GM12878 (cell line): ENCODE measurements at regions not wholly inside any gene's neighbourhood (a gene's known extent, or its start where the extent isn't known, plus 50 kb on each side); places are given as distances from the start of the nearest gene placed in this dataset.

Experiments used
- BCL11A ChIP-seq: IDR thresholded peaks from 2 replicates; pipeline ENCODE4 v1.6.1; 2011; ENCODE audit warnings: low read depth, low read length
- CTCF ChIP-seq, 3 experiments: IDR thresholded peaks in 2 of 3; conservative IDR thresholded peaks in 1 of 3; 2 replicates each; pipeline ENCODE4 v1.5.1; 2011; ENCODE audit warnings: low read depth in 3 of 3, low read length in 3 of 3, mild to moderate bottlenecking in 3 of 3, control low read depth in 2 of 3, moderate library complexity in 2 of 3, inconsistent platforms in 1 of 3, mixed read lengths in 1 of 3; ENCODE audit not compliant: control insufficient read depth in 2 of 3, insufficient read depth in 1 of 3; ENCODE audit errors: extremely low read depth in 1 of 3
- DPF2 ChIP-seq: fragments of 450-650 bp; IDR thresholded peaks from 2 replicates; pipeline ENCODE4 v1.6.1; 2017; ENCODE audit warnings: mild to moderate bottlenecking
- EED ChIP-seq: sonication (generic); IDR thresholded peaks from 2 replicates; pipeline ENCODE4 v1.6.1; 2016; ENCODE audit warnings: antibody characterized with exemption, low read depth
- EGR1 ChIP-seq, 2 experiments: IDR thresholded peaks; 1 replicate in 1 of 2; 2 replicates in 1 of 2; pipeline ENCODE4 v1.6.1; 2011 to 2012; ENCODE audit warnings: low read depth in 2 of 2, low read length in 2 of 2, borderline replicate concordance in 1 of 2, mild to moderate bottlenecking in 1 of 2, moderate library complexity in 1 of 2
- EP300 ChIP-seq, 2 experiments: fragments of 150-350 bp in 1 of 2; IDR thresholded peaks; 2 replicates each; pipeline ENCODE4 v1.6.1; 2011 to 2012; ENCODE audit warnings: low read depth in 2 of 2, low read length in 2 of 2, borderline replicate concordance in 1 of 2, improper control_type of control experiment in 1 of 2, inconsistent platforms in 1 of 2; ENCODE audit not compliant: control insufficient read depth in 1 of 2
- EZH2 ChIP-seq: IDR thresholded peaks from 2 replicates; pipeline ENCODE4 v1.6.1; 2012; ENCODE audit warnings: low read depth, mild to moderate bottlenecking, control low read depth, inconsistent platforms, low read length, borderline replicate concordance; ENCODE audit not compliant: control insufficient read depth
- FOXM1 ChIP-seq: IDR thresholded peaks from 2 replicates; pipeline ENCODE4 v1.6.1; 2012; ENCODE audit warnings: low read depth, mild to moderate bottlenecking, inconsistent platforms, low read length, moderate library complexity
- MLLT1 ChIP-seq: fragments of 450-650 bp; IDR thresholded peaks from 2 replicates; pipeline ENCODE4 v1.6.1; 2016; ENCODE audit warnings: mild to moderate bottlenecking
- NRF1 ChIP-seq: conservative IDR thresholded peaks from 2 replicates; pipeline ENCODE4 v1.6.1; 2011; ENCODE audit warnings: mild to moderate bottlenecking, low read depth, low read length, improper control_type of control experiment
- PKNOX1 ChIP-seq: fragments of 450-650 bp; IDR thresholded peaks from 2 replicates; pipeline ENCODE4 v1.6.1; 2016; ENCODE audit warnings: mild to moderate bottlenecking
- SMAD1 ChIP-seq: fragments of 450-650 bp; IDR thresholded peaks from 2 replicates; pipeline ENCODE4 v1.6.1; 2018; ENCODE audit warnings: mild to moderate bottlenecking, low read depth; ENCODE audit not compliant: partially characterized antibody
- TF ChIP-seq, protein P1 (sequence below): IDR thresholded peaks from 2 replicates; pipeline ENCODE4 v1.6.1; 2011; ENCODE audit warnings: borderline replicate concordance, low read depth, mild to moderate bottlenecking, moderate library complexity, mixed read lengths, low read length; ENCODE audit not compliant: insufficient read depth; ENCODE audit errors: extremely low read length
- TF ChIP-seq, protein P2 (sequence below): IDR thresholded peaks from 2 replicates; pipeline ENCODE4 v1.6.1; 2012; ENCODE audit warnings: low read depth, low read length, improper control_type of control experiment

GRCh38 chr5:12985142-12985541 lies 959.3 kb downstream of the DNAH5 start:
- TF ChIP-seq CTCF (IDR thresholded peaks at IDR 0.05 in 2 of 3, conservative IDR thresholded peaks at IDR 0.05 in 1 of 3; ENCODE audit: control insufficient read depth in 2 of 3, extremely low read depth in 1 of 3, insufficient read depth in 1 of 3, low read depth in 3 of 3, low read length in 3 of 3) (no peak), SMAD1 (no peak), EZH2 (no peak), EP300 (IDR thresholded peaks at IDR 0.05; ENCODE audit: borderline replicate concordance in 1 of 2, control insufficient read depth in 1 of 2, low read depth in 2 of 2, low read length in 2 of 2) (no peak), NRF1 (no peak), EED (no peak), FOXM1 (no peak), BCL11A (no peak), PKNOX1 (no peak), EGR1 (IDR thresholded peaks at IDR 0.05; ENCODE audit: borderline replicate concordance in 1 of 2, low read depth in 2 of 2, low read length in 2 of 2) (no peak), DPF2 (no peak), MLLT1 (no peak)
- TF ChIP-seq, protein P1, sequence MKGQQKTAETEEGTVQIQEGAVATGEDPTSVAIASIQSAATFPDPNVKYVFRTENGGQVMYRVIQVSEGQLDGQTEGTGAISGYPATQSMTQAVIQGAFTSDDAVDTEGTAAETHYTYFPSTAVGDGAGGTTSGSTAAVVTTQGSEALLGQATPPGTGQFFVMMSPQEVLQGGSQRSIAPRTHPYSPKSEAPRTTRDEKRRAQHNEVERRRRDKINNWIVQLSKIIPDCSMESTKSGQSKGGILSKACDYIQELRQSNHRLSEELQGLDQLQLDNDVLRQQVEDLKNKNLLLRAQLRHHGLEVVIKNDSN: no peak
- TF ChIP-seq, protein P2, sequence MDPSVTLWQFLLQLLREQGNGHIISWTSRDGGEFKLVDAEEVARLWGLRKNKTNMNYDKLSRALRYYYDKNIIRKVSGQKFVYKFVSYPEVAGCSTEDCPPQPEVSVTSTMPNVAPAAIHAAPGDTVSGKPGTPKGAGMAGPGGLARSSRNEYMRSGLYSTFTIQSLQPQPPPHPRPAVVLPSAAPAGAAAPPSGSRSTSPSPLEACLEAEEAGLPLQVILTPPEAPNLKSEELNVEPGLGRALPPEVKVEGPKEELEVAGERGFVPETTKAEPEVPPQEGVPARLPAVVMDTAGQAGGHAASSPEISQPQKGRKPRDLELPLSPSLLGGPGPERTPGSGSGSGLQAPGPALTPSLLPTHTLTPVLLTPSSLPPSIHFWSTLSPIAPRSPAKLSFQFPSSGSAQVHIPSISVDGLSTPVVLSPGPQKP: no peak
